GM19438 (cell line): ENCODE measurements at regions not wholly inside any gene's neighbourhood (a gene's known extent, or its start where the extent isn't known, plus 50 kb on each side); places are given as distances from the start of the nearest gene placed in this dataset.
"Not testable (repeated sequence)": the region's sequence is repeated elsewhere in the genome, so short reads cannot be mapped to it uniquely, and the experiment has no call there.

Source experiments
- ATAC-seq: cut with Tn5 transposase; IDR thresholded peaks from one replicate; pipeline ENCODE4 v1.9.1; 2021; ENCODE audit warnings: low read depth; ENCODE audit not compliant: unreplicated experiment

DNA sequence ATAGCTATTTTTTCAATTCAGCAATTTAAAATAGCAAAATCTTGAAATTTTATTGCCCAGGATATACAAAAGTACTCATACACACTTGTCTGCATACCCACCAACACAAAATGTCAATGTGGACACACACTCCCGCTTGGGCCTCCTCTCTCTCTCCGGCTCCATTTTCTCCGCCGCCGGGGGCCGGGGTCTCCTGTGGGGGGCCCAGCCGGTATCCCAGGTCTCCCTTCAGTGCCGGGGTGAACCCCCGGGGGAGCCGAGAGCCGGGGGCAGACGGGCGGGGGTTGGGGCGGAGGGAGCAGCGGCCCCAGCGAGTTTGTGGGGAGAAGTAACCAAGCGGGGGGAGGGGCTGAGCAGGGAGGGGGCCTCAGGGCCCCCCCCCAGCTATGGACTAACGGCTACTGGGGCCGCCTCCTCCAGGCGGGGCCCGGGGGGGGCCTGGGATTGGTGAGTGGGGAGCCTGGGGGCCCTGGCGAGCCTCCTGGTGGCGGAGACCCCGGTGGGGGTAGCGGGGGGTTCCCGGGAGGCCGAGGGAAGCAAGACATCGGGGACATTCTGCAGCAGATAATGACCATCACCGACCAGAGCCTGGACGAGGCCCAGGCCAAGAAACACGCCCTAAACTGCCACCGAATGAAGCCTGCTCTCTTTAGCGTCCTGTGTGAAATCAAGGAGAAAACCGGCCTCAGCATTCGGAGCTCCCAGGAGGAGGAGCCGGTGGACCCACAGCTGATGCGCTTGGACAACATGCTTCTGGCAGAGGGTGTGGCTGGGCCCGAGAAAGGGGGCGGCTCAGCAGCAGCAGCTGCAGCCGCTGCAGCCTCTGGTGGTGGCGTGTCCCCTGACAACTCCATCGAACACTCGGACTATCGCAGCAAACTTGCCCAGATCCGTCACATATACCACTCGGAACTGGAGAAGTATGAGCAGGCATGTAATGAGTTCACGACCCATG is 56.6 kb downstream of the CHST2 start:
- ATAC-seq = not testable (repeated sequence)

DNA sequence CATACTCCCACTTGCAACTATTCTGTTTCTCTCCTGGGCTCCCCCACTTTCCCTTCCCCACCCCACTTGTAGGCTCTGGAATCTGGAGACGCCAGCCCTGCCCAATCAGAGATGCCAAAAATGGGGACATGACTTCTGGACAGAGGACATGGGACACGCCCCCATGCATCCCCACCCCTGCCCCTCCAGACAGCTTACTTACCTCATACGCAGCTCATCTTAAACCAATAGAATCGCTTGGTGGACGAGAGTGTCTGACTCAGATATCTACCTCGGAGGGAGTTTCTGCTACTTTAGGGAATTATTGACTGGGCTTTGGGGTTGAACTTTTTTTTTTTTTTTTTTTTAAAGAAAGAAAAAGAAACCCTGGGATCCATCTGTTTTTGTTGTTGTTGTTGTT is 58.4 kb downstream of the CHST2 start:
- not testable (repeated sequence) for ATAC-seq

DNA sequence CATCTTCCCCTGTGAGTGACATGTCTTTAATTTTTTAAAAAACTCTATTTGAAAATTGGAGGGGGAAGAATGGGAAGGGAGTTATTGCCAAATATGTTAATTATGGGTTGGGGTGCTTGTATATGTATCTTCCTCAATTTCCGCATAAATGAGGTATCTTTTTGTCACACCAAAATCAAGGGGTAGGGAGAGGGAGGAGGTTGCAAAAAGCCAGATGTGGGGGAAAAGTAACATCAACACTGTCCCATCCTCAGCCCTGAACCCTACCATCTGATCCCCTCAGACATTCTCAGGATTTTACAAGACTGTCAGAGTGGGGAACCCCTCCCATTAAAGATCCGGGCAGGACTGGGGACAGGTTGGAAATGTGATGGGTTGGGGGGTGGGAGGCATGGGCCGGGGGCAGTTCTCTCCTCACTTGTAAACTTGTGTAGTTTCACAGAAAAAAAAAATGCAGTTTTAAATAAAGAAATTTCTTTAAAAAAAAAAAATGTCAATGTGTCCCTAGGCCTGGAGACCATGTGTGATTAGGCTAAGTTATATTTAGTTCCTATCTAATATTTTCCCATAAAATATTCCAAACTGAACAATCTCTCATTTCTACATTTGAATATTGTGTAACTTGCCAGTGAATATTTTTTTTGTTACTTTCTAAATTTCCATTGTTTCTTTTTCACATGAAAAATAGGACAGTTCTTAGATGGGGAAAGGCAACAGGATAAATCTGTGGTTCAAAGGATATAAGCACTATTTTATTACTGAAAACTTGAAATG is 59.4 kb downstream of the CHST2 start:
- ATAC-seq = not testable (repeated sequence)

DNA sequence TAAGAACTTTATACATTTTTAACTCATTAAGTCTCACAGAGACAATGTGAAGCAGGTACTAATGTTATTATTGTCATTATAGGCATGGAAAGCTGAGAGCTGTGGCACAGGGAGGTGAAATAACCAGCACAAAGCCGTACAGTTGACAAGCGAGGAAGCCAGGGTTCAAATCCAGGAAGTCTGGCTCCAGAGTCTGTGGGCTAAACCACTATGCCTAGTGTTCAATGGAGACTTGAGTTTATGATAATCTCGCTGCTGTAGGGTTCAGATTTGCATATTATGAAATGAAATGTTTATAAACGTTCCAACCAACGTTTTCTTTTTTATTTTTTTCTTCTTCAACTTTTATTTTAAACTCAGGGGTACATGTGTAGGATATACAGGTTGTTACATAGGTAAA is 60.0 kb downstream of the CHST2 start:
- no peak for ATAC-seq

DNA sequence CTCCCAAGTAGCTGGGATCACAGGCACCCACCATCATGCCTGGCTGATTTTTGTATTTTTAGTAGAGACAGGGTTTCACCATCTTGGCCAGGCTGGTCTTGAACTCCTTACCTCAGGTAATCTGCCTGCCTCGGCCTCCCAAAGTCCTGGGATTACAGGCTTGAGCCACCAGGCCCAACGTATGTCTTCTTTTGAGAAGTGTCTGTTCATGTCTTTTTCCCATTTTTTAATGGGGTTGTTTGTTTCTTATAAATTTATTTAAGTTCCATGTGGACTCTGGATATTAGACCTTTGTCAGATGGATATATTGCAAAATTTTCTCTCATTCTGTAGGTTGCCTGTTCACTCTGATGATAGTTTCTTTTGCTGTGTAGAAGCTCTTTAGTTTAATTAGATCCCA is 61.3 kb downstream of the CHST2 start:
- not testable (repeated sequence) for ATAC-seq

DNA sequence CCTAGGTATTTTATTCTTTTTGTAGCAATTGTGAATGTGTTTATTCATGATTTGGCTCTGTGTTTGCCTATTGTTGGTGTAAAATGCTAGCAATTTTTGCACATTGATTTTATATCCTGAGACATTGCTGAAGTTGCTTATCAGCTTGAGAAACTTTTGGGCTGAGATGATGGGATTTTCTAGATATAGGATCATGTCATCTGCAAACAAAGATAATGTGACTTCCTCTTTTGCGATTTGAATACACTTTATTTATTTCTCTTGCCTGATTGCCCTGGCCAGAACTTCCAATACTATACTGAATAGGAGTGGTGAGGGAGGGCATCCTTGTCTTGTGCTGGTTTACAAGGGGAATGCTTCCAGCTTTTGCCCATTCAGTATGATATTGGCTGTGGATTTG is 62.4 kb downstream of the CHST2 start:
- not testable (repeated sequence) for ATAC-seq

DNA sequence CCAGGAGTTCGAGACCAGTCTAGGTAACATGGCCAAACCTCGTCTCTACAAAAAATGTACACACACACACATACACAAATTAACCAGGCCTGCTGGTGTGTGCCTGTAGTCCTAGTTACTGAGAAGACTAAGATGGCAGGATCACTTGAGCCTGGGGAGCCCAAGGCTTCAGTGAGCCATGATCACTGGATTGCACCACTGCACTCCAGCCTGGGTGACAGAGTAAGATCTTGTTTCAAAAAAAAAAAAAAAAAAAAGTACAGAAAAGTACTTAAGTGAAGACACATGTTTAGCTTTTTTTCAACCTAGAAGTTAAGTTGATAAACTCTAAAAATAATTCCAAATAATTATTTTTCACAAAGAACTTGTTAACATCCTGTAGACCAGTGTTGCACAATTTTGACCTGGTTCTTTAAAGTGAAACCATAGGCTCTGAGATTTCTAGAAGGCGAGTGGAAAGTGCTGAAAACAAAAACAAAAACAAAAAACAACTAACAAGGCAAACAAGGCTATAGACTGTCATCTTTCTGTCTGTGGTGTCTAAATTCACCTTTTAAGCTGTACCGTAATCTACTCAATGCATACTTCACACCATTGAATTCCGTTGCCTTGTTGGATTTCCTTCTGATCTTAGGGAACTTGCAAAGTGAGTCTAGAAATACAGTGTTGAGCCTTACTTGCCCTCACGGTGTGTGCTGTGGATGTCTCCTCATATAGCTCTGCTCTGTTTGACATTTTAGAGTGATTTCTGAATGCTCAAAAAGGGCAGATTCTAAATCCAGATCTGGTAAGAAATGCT is 63.5 kb downstream of the CHST2 start:
- ATAC-seq = no peak

DNA sequence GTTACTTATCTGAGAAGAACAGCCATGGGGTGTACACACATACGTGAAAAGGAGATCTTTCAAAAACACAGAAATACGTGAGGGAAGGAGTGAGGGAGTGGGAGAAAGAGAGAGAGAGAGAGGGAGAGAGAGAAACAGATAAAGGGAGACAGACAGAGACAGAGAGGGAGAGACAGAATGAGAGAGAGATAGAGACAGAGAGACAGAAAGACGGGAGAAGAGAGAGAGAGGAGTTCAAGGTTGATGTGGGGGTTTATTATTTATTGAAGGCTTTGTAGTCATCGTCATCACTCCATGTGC is 64.0 kb downstream of the CHST2 start:
- ATAC-seq = no peak

DNA sequence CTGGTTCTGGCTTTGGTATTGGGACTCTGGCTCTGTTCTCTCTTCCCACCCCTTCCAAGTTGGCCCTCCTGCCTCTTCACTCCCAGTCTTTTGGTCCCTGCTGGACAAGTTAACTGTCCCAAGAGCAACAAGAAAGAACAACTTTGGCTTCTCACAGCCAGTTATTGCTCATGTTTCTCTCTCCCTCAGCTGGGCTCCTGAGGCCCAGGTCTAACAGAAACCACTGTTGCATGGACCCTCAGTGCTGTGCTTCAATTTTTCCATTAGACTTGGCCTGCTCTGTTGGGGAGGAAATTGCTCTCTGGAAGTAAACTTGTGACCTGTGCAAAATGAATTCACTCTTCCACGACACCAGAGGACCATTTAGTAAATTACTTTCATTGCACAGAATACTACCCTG is 64.5 kb downstream of the CHST2 start:
- no peak for ATAC-seq

DNA sequence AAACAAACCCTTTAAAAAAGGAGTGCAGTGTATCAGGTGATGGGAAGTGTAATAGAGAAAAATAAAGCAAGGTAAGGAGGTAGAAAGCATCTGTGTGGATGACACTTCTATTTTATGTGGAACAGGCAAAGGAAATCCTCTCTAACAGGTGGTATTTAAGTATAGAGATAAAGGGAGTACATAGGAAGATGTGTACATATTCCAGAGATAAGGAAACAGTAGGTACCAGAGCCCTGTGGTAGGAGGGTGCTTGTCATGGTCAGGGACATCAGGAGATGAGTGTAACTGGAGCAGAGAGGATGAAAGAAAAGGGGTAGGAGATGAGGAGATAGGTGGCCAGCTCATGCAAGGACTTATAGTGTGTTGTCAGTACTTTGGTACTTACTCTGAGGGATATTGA is 65.8 kb downstream of the CHST2 start:
- ATAC-seq = no peak

DNA sequence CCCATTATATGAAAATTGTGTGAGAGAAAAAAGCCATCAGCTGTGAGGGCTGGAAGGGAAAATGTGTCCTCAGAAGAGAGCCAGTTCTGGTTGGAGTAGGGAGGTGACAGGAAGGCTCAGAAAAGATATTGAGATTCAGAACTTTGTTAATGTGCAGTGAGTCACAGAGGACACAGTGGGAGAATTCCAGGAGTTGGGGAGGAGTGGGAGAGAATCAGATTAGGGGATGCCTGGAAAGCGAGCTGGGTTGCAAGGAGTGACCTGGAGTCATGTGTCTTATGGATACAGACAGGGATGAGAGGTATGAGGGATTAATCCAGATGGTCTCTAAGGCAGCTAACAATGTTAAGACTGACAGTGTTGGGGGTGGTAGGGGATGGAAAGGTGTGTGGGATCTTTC is 67.5 kb downstream of the CHST2 start:
- no peak for ATAC-seq

DNA sequence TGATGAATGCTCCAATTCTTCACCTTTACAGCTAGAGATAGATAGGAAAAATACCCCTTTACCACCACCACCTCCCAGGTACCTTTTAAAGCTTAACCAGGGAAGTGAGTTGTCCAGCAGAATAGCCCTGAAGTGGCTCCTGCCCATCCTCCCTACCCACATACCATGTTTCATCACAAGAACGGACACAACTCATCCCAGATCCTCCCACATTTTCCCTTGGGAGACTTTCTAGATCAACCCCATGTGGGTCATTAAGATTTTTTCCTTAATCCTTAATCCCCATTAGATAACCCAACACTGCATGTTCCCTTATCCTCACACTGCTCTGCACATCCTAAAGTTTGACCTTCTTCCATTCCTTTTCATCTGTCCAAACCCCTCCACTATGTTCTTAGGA is 69.3 kb downstream of the CHST2 start:
- no peak for ATAC-seq

DNA sequence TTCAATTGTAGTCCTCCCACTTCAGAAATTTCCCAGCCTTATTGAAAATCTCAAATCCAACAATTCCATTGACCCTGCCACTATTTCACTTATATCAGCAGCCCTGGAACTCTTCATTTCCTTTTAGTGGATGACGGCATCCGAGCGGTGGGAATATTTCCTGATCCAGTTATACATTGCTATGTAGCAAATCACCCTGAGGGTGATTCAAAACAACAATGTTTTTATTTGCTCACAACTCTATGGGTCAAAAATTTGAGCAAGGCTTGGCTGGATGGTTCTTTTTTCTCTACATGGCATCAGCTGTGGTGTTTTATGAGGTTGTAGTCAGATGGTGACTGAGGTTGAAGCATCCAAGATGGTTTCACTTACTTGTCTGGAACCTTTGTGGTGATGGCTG is 70.5 kb downstream of the CHST2 start:
- ATAC-seq = no peak

DNA sequence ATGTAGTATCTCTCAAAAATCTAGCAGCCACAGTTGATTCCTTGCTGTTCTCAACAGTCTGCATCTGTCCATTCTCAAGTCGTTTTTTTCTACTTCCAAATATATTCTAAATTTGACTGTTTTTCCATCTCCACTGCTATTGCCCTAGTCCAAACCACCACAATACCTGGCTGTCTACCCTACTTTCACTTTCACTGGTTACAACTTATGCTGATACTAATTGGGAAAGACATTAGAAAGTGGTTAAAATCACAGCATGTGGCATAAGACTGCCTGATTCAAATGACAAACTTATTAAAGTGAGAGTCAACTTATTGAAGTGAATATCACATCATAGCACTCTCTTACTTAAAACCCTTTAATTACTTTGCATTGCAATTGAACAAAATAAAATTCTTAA is 72.6 kb downstream of the CHST2 start:
- no peak for ATAC-seq

DNA sequence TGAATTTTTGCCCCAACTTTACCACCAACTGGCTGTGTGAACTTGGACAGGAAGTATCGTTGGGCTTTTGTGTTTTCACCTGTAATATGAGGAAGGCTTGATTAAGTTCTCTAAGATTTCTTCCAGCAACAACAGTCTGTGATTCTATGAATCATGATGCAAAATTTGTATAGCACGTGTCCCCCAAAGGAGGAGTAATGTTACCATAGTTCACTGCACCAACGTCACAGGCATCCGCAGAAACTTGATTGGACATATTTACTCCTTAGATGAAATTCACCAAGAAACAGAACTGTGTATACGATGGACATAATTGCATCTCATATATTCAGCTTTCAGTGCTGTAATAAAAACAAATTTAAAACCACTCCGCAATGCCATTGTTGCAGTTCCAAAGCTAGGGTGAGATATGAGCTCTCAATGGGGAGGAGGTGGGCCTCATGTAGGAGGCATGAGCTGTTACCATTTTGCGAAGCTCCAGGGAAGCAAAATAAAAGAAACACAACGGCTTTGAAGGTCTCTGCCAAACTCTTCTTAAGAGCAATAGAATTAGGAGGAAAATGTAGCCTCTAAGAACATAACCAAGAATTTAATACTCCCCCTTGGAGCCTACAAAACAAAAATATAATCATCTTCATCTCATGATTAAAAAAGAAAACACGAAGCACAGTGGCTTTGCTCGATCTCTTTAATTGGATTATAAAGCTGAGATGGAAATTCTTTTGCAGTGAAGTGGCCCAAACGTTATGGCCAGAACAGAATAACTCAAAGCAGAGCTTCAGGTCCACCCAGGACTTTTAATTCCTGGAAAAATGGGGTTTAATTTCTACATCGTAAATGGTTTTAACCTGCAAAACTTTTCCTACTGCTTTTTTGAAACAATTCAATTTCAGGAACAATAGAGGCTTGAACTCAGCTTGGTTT is 80.7 kb downstream of the CHST2 start:
- no peak for ATAC-seq

DNA sequence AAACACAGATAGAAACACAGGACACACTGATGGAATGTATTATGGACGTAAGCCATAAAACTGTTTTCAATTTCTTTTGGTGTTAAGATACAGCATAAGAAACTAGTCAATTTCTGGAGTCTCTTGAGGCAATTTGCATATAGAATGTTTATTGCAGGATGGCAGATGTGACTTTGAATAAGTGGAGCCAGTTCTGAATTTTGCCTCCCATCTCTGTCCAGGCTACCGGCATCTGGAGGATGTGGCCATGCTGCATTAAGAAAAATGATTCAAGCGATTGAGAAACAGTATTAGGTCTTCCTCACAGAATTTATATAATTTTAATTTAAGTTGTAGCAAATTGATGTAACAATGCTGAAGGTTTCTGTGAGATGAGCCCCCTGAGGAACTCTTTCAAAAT is 81.5 kb downstream of the CHST2 start:
- ATAC-seq = no peak

DNA sequence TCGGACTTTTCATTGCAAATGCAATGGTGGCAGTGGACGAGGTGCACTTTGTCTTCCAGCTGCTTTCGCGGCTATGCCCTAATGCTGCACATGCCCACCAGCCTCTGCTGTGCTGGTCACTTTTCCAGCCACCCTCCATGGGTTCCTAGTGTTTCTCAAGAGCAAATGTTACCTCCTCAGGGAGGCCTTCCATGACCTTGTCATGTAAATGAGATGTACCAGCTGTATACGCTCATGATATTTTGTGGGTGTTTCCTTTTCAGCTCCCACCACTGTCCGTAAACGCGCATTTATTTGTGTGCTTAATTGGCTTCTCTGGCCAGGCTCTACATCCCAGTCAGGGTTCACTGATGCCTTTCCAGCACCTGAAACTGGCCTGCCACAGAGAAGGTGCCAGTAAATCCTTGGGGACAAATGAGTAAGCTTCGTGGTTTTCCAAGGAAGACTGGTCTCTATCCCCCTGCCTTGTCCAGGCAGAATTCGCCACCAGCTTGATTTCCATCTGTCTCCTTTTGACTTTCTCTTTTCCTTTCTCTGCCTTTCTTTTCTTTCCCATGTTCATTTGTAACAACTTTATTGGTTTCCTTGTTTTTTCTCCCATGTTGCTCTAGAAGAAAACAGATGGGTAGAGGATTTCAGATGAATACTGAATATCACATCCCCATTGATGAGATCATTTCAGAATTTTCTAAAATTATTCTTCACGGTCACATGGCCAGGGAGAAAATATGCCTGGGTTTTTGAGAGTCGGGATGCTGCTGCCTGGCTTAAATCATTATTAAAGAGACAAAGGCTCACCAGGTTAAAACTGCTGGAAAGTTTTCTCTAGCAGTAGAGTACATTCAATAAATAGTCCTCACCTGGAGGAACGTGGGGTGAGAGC is 82.5 kb downstream of the CHST2 start:
- ATAC-seq = no peak

DNA sequence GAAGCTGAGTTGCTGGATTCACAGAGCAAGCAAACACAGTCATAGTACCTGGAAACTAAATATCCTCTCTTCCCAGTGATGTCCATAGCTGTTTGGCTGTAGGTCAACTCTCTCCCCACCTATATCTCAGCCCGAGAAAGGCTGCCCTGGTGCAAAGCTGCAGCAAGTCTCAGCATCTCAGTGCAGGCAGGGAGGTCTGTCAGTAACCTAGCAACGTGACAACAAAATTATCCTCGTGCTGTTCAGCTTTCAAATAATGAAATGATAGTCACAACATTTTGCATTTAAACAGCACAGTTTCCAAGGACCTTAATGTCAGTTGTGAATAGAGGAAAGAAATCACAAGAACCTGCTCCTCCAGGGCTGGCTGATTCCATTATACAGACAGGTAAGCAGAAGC is 83.6 kb downstream of the CHST2 start:
- ATAC-seq = no peak

DNA sequence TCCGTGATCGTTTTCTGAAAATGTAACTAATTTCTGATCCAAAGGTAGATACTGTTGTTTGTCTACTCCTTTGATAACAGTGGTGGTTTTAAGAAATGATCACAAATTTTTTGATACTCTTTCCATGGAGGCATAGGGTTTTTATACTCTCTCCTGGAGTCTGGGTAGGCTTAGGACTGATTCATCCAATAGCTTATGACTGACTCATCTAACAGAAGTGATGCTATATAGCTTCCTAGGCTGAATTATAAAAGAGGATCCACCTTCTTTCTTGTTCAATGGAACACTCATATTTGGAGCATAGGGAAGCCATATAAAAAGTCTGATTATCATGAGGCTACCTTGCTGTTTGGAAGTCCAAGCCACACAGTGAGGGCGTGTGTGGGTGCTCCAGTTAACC is 84.3 kb downstream of the CHST2 start:
- no peak for ATAC-seq
